Fibroblast of skin of right quadriceps (primary cell): ENCODE measurements at regions not wholly inside any gene's neighbourhood (a gene's known extent, or its start where the extent isn't known, plus 50 kb on each side); places are given as distances from the start of the nearest gene placed in this dataset.

Source experiments
- DNase-seq: peaks from one replicate; pipeline ENCODE4 v3.0.0-alpha.2; 2013

DNA sequence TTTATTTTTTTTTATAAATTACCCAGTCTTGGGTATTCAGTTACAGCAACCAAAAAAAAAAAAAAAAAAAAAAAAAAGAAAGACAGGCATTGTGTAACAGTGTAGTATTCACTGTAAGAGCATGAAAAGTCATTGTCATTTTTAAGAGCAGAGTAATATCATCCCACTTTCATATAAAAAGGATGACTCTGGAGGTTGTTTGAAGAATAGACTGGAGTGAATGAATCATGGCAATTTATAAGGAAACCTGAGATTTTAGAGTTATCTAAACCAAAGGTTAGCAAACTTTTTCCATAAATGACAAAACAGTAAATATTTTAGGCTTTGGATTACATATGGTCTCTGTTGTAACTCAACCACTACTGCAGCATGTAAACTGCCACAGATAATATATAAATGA is 794.9 kb downstream of the NTRK3 start:
- peak; percentile 3 for DNase-seq

DNA sequence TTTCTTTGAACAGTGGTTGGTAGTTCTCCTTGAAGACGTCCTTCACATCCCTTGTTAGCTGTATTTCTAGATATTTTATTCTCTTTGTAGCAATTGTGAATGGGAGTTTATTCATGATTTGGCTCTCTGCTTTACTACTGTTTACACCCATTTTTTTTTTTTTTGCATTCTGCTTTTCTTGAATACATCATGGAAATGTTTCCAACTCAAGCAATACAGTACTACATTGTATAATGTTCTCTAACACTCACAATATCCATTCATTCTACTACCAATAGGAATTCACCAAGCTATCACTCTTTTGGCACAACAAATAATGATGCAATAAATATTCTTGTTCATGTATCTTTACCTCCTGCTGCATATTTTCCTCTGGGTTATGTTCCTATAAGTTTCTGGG is 801.7 kb downstream of the NTRK3 start:
- DNase-seq: no peak

DNA sequence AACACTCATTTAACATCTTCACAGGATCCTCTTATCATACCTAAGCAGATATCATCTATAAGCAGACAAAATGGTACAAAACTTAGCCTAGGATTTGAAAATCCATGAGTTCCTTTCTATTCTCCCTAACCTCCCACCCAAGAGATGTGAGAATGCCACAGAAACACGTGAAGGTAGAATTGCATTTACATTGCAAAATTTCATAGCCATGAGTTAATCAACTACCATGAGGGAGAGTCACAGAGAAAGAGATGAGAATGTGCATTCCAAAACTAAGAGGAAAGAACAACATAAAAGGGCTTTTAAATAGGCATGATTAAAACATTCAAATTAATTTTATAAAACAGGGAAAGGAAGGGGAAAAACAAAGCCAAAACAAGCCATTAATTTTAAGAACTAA is 806.2 kb downstream of the NTRK3 start:
- peak; percentile 1 for DNase-seq

DNA sequence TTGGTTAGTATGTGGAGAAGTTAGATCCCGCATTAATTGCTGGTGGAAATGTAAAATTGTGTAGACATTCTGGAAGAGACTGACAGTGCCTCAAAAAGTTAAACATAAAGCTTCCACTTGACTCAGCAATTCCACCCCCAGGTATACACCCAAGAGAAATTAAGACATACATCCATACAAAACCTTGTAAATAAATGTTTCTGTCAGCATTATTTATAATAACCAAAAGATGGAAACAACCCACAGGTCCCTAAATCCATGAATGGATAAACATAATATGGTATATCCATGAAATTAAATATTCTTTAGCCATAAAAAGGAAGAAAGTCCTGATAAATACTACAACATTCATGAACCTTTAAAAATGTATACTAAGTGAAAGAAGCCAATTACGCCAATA is 817.4 kb downstream of the NTRK3 start:
- no peak for DNase-seq

DNA sequence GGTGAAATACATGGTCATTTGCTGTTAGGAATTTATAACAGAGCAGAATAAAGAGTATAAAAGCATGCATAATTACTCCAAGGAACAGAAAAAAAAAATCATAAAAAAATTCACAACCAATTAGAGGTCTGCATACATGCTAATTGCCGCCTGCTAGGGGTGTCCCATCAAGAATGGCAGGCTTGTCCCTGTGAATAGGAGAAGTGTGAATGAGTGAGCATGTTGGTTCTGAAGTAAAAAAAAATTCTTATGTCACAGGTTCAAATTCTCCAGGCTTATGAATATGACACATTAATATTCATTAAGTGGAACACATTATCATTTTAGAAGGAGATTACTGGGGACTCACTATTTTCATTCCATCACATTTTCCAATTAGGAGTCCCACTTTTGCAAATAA is 822.7 kb downstream of the NTRK3 start:
- DNase-seq: no peak

DNA sequence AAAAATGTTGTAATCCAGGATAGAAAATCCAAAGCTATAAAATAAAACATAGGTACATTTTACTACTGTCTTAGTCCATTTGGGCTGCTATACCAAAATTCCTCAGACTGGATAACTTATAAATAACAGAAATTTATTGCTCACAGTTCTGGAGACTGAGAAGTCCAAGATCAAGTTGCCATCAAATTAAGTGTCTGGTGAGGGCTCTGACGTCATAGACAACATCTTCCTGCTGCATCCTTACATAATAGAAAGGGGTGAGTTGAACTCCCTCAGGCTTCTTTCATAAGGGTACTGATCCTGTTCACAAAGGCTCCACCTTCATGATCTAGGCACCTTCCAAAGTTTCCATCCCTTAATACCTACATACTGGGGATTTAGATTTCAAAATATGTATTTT is 826.8 kb downstream of the NTRK3 start:
- no peak for DNase-seq

DNA sequence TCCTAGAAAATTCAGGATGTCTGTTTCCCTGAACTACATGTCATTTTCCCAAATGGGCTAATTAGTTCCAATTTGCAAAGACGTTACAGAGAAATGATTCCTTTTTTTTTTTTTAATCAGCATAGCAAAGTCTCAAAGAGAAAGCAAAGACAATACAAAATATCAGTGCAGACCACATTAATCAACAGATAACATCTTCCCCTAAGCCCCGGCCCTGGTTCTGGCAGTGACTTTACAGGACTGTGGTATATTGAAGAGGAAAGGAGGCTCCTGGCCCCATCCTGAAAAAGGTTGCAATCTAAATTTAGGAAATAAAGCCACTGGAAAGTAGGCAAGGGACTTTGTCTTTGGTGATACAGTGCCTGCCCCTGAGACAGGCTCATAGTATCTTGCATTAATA is 836.5 kb downstream of the NTRK3 start:
- DNase-seq: no peak

DNA sequence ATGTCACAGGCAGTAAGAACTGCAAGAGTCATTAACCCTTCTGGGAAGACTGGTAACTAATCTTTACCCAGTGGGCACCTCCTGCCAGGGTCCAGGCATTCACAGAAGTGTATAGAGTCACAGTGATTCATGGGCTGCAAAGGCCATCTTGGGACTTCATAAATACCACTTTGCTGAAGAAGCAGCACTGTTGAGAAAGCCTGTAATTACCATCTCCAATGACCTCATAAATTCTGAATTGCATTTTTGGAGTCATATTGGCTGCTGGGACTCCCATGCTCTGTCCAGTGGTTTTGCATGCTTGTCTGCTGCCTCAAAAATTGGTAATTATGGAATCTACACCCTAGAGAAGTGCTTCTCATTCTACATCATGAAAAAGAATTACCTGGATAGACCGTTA is 837.2 kb downstream of the NTRK3 start:
- DNase-seq: peak; percentile 15

DNA sequence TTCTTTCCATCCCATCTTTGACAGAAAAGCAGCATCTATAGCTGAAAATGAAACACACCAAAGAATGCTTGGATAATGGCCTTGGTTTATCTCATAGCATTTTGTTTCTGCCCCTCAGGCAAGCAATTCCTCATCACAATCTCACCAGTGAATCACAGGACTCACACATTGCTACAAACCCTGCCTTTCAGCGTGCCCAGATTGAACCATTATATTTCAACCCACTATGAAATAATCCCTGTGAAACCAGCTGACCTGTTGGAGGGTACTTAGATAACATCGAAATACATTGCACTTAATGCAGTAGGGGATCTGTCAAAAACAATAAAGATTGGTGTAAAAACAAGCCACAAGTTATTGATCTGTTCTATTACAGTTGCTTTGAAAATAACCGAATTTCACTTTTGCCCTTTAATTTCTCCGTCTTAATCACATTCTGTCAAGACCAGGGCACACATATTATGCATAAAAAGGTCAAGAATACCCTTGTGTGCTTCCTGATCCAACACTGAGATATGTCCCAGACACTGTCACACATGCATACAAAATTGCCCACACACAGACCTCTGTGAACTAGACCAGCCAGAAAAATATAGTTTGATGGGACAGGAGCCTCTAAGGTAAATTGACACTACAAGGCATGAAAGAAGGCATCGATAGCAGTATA is 839.8 kb downstream of the NTRK3 start:
- DNase-seq: no peak

DNA sequence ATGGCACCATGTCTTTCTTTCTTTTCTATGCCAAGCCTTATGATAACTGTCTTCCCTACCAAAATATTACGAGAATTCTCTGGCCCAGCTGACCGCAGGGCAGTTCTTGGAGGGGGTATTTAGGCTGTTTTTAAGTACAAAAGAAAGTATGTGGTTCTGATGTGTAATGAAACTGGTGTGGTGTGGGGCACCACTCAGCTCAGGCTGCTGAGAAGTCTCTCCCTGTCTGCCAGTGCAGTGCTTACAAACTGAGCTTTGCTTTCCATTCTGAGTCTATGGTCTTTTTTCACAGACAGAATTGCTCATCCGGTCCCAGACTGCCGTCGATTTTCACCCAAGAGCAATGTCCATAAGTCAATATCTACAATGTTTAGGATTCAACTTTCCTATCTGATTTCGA is 847.6 kb downstream of the NTRK3 start:
- DNase-seq: no peak

DNA sequence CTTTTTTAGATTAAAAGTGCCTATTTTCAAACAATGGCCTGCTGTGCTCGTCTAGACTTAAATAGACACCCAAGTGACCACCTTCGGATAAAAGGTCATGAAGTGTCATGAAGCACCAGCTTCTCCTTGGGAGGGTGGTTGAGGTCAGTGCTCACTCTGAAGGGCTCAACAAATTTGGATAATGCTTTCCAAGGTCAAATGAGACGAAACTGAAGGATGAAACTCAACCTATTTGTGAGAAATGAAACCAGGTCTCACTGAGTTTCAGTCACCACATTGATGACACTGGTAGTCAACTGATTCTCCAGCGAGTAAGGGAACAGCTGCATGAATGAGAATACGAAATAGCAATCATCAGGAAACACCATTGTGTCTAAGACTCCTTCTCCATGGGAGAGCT is 852.6 kb downstream of the NTRK3 start:
- no peak for DNase-seq

DNA sequence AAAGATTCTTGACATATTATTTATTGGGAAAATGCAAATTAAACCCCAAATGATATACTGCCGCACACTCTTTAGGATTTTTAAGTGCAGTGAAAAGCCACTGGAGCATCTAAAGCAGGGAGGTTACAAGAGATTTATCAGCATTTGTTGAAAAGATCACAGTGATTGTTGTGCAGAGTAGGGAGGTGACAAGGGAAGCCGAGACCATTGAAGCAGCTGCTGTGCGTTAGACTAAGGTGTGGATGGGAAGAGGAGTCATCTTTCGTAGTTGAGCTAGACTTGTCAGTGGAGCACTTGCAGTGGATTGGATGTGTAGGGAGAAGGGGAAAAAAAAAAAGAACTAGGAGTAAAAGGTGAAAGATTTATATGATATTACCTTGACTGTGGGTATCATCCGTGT is 854.6 kb downstream of the NTRK3 start:
- no peak for DNase-seq

DNA sequence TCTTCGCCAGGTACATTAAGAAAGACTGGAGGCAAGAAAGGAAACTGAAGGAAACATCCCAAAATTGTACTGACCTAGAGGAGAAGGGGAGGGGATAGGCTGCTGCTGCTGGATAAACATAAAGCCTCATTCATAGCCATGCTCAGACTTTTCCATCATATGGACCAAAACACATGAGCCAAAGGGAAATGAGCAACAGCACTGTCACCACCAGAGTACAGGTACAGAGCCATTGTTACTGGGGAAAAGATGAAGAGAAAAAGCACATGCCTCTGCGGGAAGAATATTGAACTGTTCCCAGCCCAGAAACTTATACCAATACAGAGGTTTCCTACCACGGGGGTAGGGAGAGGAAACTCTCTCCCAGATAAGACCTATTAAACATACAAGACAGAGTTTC is 861.9 kb downstream of the NTRK3 start:
- DNase-seq: no peak

DNA sequence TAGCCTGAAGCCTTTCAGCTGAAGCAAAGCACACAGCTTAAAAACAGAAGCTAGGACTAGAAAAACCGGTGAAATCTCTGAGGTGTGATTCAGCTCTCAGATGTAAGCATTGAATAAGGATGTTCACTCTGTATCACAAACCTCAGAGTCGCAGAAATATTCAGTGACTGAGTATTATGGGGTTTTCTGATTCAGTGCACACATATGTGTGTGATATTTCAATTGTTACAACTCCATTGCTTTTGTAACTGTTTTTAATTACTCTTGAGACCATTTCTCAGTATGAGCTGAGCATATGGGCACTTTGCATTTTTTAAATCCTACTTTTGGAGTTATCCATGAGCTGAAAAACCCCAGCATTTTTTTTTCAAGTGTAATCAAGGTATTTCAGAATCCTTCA is 868.8 kb downstream of the NTRK3 start:
- peak; percentile 84 for DNase-seq

DNA sequence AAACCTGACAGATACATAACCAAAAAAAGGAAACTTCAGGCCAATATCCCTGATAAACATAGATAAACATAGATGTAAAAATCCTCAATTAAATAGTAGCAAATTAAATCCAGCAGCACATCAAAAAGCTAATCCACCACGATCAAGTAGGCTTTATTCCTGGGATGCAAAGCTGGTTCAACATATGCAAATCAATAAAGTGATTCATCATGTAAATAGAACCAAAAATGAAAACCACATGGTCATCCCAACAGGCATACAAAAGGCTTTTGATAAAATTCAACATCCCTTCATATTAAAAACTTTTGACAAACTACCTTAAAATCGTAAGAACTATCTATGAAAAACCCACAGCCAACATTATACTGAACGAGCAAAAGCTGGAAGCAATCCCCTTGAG is 882.2 kb downstream of the NTRK3 start:
- peak; percentile 38 for DNase-seq

DNA sequence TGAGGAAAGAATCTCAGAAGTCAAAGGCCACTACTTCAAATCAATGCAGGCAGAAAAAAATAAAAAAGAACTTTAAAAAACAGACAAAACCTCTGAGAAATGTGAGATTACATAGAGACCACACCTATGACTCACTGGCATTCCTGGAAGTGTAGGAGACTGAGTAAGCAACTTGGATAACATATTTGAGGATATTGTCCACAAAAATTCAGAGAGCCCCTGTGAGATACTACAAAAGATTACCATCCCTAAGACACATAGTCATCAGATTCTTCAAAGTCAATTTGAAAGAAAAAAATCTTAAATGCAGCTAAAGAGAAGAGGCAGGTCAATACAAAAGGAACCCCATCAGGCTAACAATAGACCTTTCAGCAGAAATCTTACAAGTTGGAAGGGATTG is 887.3 kb downstream of the NTRK3 start:
- DNase-seq: peak; percentile 98

DNA sequence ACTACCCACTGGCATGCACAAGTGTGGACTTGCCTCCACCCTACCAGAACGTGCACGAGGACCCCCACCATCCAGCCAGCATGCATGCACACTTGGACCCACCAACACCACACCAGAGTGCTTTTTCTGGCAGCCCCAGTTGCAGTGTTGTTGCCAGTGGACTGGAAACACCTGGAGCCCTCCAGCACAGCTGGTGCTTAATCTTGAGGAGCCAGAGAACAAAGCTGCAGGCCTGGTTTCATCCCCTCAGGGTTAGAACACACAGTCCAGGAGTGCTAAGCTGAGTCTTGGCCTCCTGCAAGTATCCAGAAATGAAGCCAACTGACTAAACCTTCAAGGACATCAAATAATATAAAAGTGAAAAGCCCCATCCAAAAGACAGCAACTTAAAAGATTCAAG is 888.0 kb downstream of the NTRK3 start:
- DNase-seq: no peak

DNA sequence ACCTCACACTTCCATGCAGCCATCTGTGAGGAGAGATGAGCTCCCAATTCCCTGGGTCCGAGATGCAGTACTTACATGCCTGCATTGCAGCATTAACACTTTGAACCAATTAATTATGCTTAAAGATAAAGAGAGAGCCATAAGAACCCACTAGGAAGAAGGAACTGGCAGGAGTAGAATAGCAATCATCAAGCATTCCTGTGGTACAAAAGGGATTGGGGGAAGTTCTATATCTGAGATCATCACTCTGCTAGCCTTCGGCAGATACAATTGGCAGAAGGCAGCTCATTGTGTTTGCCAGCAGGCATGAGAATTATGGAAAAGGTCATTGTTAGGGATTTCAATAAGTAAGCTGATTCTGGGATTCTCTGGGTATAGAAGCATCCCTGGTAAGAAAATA is 891.4 kb downstream of the NTRK3 start:
- DNase-seq: peak; percentile 89

DNA sequence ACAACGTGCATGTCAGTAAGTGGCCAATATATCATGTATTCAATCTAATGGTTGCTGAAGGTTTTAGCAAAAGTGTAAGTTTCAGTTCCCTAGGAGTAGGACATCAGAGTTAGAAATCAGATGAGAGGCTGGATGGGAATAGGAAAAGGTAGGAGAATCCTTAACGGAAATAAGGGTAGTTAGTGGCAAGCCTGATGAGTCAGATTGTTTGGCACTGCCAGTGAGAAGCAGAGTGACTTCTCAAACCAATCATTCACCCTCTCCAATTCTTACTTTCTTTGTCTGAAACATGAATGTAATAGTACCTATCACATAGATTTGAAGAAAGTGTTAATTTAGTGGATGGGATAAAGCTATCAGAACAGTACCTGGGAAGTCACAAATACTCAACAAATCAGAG is 894.0 kb downstream of the NTRK3 start:
- DNase-seq: no peak

DNA sequence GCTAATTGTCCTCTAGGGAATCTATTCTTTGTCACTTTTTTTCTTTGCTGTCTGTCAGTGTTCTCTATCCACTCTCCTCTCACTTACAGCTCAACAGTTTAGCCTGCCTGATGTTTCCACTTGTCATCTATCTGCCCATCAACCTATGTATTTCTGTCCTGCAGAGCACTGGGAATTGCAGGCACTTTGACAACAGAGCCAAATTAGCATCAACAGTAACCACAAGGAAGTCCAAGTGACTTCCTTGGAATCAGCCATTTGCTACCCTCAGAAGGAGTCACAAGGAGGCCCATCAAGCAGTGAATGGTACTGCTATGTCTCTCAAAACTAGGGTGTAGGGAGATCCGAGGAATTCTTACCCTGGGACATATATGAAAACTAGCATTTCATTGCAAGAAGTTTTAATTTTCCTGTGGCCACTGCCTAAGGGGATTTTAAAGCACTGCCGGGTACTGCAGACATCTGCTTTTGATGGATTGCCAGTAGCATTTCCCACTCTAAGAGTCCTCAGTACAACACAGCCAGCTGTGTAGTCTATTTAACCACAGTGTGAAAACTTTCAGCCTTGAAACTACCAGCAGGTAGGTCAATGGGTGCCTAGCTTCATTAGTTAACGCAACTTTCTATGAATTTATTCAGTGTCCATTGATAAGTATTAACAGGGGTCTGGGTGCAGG is 898.8 kb downstream of the NTRK3 start:
- DNase-seq: no peak

DNA sequence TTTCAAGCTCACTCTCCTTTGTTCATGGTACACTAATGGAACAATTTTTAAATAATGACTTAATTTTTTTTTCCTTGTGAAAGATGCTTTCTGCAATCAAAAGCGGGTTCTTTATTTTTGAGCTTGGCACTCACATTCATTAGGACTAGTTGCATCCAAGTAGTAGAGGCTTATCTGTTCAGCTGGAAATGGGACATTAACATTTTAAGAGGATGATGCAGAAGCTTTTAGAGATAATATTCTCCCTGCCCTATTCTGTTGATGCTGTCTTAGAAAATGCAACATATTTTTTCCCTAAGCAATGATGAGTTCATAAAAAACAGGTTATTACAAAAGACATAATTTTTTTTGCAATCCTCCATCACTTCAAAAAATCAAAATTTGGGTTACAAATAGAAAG is 900.6 kb downstream of the NTRK3 start:
- no peak for DNase-seq

DNA sequence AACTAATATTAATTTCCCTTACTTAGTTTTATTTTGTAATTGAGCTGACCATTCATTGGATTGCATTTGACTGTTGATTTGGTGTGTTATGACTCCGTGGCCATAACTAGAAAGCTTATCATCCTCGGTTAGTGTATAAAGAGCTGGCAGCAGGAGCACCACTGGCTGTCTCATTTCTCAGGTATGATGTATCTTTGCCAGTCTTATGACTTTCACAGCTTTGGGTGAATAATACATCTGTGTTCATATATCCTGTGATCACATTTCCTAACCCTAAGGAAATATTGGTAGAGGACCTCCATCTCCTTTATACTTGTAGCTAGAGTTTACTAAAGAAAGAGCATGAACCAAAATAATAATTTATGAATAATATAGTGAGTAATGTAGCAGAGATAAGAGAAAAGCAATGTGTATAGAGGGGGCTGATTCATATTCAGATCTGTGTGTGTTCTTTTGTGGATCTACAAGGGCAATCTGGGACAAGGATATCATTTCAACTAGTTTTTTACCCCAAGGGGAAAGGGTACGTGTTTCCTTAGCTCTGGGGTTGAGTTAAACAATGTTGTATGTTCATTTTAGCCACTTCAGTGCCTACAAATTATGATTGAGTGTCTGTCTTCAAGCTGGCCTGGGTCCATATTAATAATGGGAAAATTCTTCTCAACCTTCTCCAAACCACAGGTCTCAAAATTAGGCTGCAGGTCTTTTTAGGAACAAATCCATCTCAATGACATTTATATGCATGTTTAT is 901.7 kb downstream of the NTRK3 start:
- peak; percentile 72 for DNase-seq

DNA sequence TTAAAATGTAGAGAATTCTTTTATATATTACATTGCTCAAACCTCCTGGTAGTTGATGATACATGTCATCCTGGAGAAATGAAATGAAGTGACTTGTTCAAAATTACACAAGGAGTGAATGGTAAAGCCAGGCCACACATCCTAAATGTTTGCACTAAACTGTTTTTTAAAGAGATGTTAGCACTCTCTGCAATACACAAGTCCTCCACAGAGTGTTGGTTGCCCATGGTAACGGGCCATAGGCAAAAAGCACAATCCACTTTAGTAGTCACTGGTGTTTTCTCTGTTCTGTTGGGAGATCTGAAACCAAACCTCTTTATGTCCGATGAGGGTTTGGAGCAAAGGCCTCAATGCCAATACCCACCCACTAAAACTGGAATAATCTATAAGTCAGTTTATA is 907.4 kb downstream of the NTRK3 start:
- DNase-seq: peak; percentile 31

DNA sequence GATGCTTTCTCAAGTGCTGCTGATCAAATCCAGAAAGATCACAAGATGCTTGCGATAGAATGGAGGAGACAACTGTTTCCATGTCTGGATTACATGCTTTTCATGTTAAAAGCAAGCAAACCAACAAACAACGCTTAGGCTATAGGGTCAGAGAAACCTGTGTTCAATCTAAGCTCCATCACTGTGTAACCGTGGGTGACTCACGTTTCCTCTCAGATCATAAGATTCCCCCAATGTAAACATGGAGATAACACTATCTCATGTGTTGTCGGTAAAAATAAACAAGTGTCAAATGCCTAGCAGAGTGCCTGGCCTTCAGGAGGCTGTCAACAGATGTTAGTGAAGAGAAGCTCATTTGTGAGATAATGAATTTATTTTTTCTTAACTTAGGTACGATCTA is 907.8 kb downstream of the NTRK3 start:
- peak; percentile 64 for DNase-seq
